KOPT-K1 (cell line): ENCODE measurements at regions not wholly inside any gene's neighbourhood (a gene's known extent, or its start where the extent isn't known, plus 50 kb on each side); places are given as distances from the start of the nearest gene placed in this dataset.

Source experiments
- H3K27ac ChIP-seq: fragments of 200-600 bp; sonication (generic); 2 replicates; pipeline ENCODE4 v1.5.1; 2016; ENCODE audit warnings: antibody characterized with exemption, mild to moderate bottlenecking, low read depth, low read length; ENCODE audit not compliant: poor library complexity, severe bottlenecking
- H3K36me3 ChIP-seq: fragments of 200-600 bp; sonication (generic); 2 replicates; pipeline ENCODE4 v1.5.1; 2017; ENCODE audit warnings: antibody characterized with exemption, mild to moderate bottlenecking, low read length, moderate library complexity; ENCODE audit not compliant: insufficient read depth
- H3K9me3 ChIP-seq: fragments of 200-600 bp; sonication (generic); 2 replicates; pipeline ENCODE4 v1.5.1; 2017; ENCODE audit warnings: antibody characterized with exemption, low read length, mild to moderate bottlenecking; ENCODE audit not compliant: insufficient read depth, poor library complexity, severe bottlenecking

GRCh38 chr12:20213723-20214625 is 154.4 kb upstream of the PDE3A start:
- Histone ChIP-seq H3K36me3 (no peaks in the 10 kb centered on the region), H3K9me3 (no peaks in the 10 kb centered on the region), H3K27ac (no peak overlapping the region)

GRCh38 chr12:20220339-20220738 is 148.0 kb upstream of the PDE3A start:
- no peaks in the 10 kb centered on the region for H3K36me3 ChIP-seq
- H3K9me3 ChIP-seq = no peaks in the 10 kb centered on the region
- H3K27ac ChIP-seq = no peak overlapping the region

- H3K9me3 ChIP-seq = peaks cover 15% of the 10 kb centered on the region
- H3K36me3 ChIP-seq = no peaks in the 10 kb centered on the region
- no peak overlapping the region for H3K27ac ChIP-seq
Measured at GRCh38 chr12:20232931-20233675, 135.2 kb upstream of the PDE3A start.

DNA sequence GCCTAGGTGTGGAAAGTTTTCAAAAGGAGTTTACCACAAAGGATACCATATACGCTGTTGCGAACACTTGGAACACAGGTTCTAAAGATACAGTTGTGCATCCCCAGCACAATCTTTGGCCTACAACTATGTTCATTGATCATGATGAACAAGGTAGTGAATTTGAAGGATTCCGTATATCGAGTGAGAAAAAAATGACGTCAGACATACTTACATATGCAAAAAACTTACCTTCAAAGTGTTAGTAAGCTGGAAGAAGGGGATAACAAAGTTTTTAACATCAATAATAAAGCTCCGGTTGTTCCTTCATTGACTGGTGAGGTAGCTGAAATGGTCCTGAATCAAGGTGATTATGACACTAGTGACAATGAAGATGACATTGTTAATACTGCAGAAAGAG is 133.9 kb upstream of the PDE3A start:
- Histone ChIP-seq H3K36me3 (no peaks in the 10 kb centered on the region), H3K27ac (no peak overlapping the region), H3K9me3 (peaks cover 15% of the 10 kb centered on the region)

DNA sequence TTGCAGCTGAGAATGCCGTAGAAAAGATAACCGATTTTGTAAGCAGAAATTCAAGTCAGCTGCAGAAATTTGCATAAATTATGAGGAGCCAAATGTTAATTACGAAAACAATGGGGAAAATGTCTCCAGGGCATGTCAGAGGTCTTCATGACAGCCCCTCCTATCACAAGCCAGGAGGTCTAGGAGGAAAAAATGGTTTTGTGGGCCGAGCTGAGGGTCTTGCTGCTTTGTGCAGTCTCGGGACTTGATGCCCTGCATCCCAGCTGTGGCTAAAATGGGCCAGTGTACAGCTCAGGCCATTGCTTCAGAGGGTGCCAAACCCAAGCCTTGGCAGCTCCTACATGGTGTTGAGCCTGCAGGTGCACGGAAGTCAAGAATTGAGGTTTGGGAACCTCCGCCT is 131.2 kb upstream of the PDE3A start:
- H3K27ac ChIP-seq = no peak overlapping the region
- H3K36me3 ChIP-seq = no peaks in the 10 kb centered on the region
- peaks cover 15% of the 10 kb centered on the region for H3K9me3 ChIP-seq

- Histone ChIP-seq H3K9me3 (no peaks in the 10 kb centered on the region), H3K27ac (no peak overlapping the region), H3K36me3 (no peaks in the 10 kb centered on the region)
Measured at GRCh38 chr12:20245491-20245890, 122.8 kb upstream of the PDE3A start.

- Histone ChIP-seq H3K36me3 (no peaks in the 10 kb centered on the region), H3K27ac (no peak overlapping the region), H3K9me3 (no peaks in the 10 kb centered on the region)
Measured at GRCh38 chr12:20248646-20249045, 119.7 kb upstream of the PDE3A start.

GRCh38 chr12:20250761-20251160 is 117.6 kb upstream of the PDE3A start:
- Histone ChIP-seq H3K9me3 (no peaks in the 10 kb centered on the region), H3K27ac (no peak overlapping the region), H3K36me3 (no peaks in the 10 kb centered on the region)

DNA sequence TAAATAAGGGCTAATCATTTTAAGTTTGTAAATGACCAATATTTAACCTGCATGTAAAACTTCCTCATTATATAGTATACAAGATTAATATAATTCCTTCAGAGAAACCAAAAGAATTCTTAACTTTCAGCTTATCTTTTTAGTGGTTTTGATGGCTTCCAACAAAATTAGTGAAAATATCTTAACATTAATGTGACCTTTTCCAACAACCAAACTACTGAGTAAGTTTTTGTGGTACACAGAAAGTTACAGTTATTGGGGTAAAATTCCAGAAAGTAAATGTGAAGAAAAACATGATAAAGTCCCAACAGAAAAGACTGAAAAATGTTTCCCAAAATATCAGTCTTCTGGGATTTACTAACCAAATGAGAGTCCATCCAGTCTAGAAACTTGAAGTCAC is 111.0 kb upstream of the PDE3A start:
- Histone ChIP-seq H3K36me3 (no peaks in the 10 kb centered on the region), H3K9me3 (no peaks in the 10 kb centered on the region), H3K27ac (no peak overlapping the region)

- Histone ChIP-seq H3K36me3 (no peaks in the 10 kb centered on the region), H3K9me3 (no peaks in the 10 kb centered on the region), H3K27ac (no peak overlapping the region)
Measured at GRCh38 chr12:20259786-20260185, 108.6 kb upstream of the PDE3A start.

DNA sequence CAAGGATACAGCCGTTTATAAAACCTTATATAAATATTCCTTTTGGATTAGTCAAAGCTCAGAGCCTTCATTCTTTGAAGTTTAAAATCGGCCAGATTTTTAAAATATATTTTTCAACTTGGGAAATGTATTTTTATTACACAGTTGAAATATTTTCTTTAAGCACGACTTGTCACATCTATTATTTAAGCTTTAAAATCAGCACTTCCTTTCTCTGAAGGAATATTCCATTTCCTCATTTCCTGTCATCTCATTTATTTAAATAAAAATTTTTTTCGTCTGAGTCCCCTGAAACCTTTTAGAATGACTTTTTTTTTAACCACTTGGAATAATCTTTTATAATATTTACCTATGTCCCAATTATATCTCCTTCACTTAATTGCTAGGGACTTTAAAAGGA is 107.5 kb upstream of the PDE3A start:
- Histone ChIP-seq H3K9me3 (no peaks in the 10 kb centered on the region), H3K27ac (no peak overlapping the region), H3K36me3 (no peaks in the 10 kb centered on the region)

DNA sequence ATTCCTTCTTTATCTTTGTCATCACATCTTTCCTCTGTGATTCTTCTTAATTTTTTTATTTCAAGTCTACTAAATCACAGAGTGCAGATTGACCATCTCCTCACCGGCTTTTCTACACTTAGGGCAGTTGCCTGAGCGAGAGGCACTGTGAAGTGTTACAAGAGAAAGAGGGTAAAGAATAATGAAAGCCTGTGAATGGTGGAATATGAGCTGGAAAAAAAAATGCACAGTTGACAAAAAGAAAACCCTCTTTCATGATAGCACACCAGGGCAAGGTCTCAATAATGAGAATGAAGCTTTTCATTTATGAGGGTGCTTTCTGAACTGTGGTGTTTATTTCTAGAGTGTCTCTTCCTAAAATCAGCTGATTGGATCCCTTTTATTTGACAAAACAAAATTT is 106.2 kb upstream of the PDE3A start:
- Histone ChIP-seq H3K36me3 (no peaks in the 10 kb centered on the region), H3K27ac (no peak overlapping the region), H3K9me3 (no peaks in the 10 kb centered on the region)

GRCh38 chr12:20264026-20264425 is 104.3 kb upstream of the PDE3A start:
- H3K27ac ChIP-seq = no peak overlapping the region
- H3K9me3 ChIP-seq = no peaks in the 10 kb centered on the region
- H3K36me3 ChIP-seq = no peaks in the 10 kb centered on the region

- no peaks in the 10 kb centered on the region for H3K36me3 ChIP-seq
- no peaks in the 10 kb centered on the region for H3K9me3 ChIP-seq
- no peak overlapping the region for H3K27ac ChIP-seq
Measured at GRCh38 chr12:20264608-20265114, 103.7 kb upstream of the PDE3A start.

GRCh38 chr12:20268121-20268732 is 100.1 kb upstream of the PDE3A start:
- Histone ChIP-seq H3K9me3 (no peaks in the 10 kb centered on the region), H3K27ac (no peak overlapping the region), H3K36me3 (no peaks in the 10 kb centered on the region)
